ENCODE measurements at regions not wholly inside any gene's neighbourhood (a gene's known extent, or its start where the extent isn't known, plus 50 kb on each side); places are given as distances from the start of the nearest gene placed in this dataset.

- Mint-ChIP-seq H3K9me3 (no peaks in the 10 kb centered on the region), H3K27me3 (ENCODE audit: low read depth) (peaks cover 3% of the 10 kb centered on the region), H3K4me1 (peaks cover 28% of the 10 kb centered on the region), H3K36me3 (ENCODE audit: low read depth) (no peaks in the 10 kb centered on the region), H3K27ac (no peak overlapping the region), H3K4me3 (no peak overlapping the region)
- no peak for TF ChIP-seq CTCF (IDR thresholded peaks at IDR 0.05; ENCODE audit: unreplicated experiment in 3 of 3)
Measured at GRCh38 chr4:179485781-179486180, 2043.5 kb upstream of the AGA start.

DNA sequence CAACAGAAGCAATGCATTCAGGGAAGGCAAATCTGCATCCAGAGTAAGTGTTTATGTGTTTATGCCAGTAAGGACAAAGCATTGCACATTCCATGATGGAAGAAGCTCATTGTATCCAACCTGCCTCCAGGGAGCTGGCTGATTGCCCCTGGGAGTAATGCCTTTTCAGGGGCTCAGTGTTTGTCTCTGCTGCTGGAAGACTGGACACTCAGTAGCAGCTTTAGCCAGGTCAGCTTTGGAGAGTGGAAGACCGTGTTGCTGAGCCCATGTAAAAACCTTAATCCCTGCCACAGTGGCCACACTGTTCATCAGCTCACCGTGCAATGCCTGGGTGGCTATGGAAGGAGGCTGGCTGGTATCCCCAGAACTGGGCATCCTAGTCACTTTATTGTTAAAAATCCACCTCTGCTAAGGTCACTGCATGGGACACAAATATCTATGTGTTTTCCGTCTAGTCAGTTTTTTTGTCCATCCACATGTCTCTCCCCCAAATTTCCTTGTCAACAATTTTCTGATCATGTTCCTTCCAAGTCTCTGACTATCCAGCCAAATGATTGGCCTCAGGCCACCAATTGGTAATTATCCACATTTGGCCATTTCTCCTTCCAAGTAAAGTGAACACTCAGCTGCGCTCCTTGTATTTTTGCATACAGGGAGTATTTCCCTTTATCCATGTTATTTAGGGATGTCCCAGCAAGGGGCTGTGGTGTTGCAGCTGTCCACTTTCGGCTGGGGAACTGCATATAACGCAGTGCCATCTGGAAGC is 2044.5 kb upstream of the AGA start:
- no peaks in the 10 kb centered on the region for H3K9me3 Mint-ChIP-seq
- H3K4me1 Mint-ChIP-seq = peaks cover 28% of the 10 kb centered on the region
- no peaks in the 10 kb centered on the region for H3K36me3 Mint-ChIP-seq (ENCODE audit: low read depth)
- no peak for TF ChIP-seq CTCF (IDR thresholded peaks at IDR 0.05; ENCODE audit: unreplicated experiment in 3 of 3)
- peaks cover 3% of the 10 kb centered on the region for H3K27me3 Mint-ChIP-seq (ENCODE audit: low read depth)
- H3K4me3 Mint-ChIP-seq = peak overlapping the region in 1 of 3 experiments; percentile 10
- H3K27ac Mint-ChIP-seq = peak overlapping the region in 1 of 3 experiments; percentile 14

DNA sequence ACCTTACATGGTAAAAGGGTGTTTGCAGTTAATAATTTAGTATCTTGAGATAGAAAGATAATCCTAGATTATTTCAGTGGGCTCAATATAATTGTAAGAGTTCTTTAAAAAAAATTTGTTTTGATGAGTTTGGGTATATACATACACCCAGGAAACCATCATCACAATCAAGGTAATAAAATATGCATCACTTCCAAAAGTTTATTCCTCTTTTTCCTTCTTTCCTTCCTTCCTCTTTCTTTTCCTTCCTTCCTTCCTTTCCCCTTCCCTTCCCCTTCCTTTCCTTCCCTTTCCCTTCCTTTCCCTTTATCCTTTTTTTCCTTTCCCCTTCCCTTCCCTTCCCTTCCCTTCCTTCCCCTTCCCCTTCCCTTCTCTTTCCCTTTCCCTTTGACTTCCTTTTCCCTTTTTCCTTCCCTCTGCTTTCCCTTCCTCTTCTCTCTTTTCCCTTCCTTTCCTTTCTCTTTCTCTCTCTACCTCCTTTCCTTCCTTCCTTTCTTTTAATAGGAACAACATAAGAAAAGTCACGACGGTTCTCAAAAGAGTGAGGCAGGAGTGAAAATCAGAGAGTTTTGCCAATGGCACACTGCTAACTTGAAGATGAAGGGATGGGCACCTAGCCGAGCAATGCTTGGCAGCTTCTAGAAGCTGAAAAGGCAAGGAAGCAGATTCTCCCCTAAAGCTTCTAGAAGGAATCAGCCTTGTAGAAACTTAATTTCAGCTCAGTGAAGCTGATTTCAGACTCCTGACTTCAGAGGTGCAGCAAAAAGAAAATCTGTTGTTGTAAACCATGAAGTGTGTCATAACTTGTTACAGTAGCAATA is 2050.2 kb upstream of the AGA start:
- H3K4me3 Mint-ChIP-seq = no peak overlapping the region

GRCh38 chr4:179503976-179504375 is 2061.7 kb upstream of the AGA start:
- Mint-ChIP-seq H3K36me3 (ENCODE audit: low read depth) (no peaks in the 10 kb centered on the region), H3K27ac (no peak overlapping the region), H3K4me1 (no peaks in the 10 kb centered on the region), H3K4me3 (no peak overlapping the region), H3K27me3 (ENCODE audit: low read depth) (no peaks in the 10 kb centered on the region), H3K9me3 (no peaks in the 10 kb centered on the region)
- no peak for TF ChIP-seq CTCF (IDR thresholded peaks at IDR 0.05; ENCODE audit: unreplicated experiment in 3 of 3)

More for the DNA sequence above, 2050.2 kb upstream of the AGA start:
- peaks cover 5% of the 10 kb centered on the region for H3K9me3 Mint-ChIP-seq
- peaks cover 16% of the 10 kb centered on the region for H3K4me1 Mint-ChIP-seq
- H3K27ac Mint-ChIP-seq = no peak overlapping the region
- no peak for TF ChIP-seq CTCF (IDR thresholded peaks at IDR 0.05; ENCODE audit: unreplicated experiment in 3 of 3)
- H3K27me3 Mint-ChIP-seq (ENCODE audit: low read depth) = no peaks in the 10 kb centered on the region
- H3K36me3 Mint-ChIP-seq (ENCODE audit: low read depth) = no peaks in the 10 kb centered on the region

DNA sequence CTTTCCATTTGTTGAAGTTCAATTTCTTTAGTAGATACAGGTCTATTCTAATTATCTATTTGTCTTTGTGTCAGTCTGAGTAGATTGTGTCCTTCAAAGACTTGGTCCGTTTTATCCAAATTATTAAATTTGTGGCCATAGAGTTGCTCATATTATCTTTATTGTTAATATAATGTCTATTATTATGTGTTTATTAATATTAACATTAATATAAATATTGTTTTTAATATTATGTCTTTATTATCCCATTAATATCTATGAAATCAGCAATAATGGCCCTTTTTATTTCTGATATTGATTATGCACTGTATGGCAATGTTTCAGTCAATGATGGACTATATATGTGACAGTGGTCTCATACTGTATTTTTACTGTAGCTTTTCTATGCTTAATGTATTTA is 2067.3 kb upstream of the AGA start:
- no peak for TF ChIP-seq CTCF (IDR thresholded peaks at IDR 0.05; ENCODE audit: unreplicated experiment in 3 of 3)
- Mint-ChIP-seq H3K4me1 (no peaks in the 10 kb centered on the region), H3K4me3 (no peak overlapping the region), H3K27ac (no peak overlapping the region), H3K36me3 (ENCODE audit: low read depth) (no peaks in the 10 kb centered on the region), H3K9me3 (peaks cover 6% of the 10 kb centered on the region), H3K27me3 (ENCODE audit: low read depth) (no peaks in the 10 kb centered on the region)
